Neural crest cell (in vitro differentiated cells): ENCODE measurements at regions not wholly inside any gene's neighbourhood (a gene's known extent, or its start where the extent isn't known, plus 50 kb on each side); places are given as distances from the start of the nearest gene placed in this dataset.
"Not testable (repeated sequence)": the region's sequence is repeated elsewhere in the genome, so short reads cannot be mapped to it uniquely, and the experiment has no call there.

Experiments
- DNase-seq: peaks from one replicate; pipeline ENCODE4 v3.0.0; 2021; ENCODE audit warnings: low read depth, mixed read lengths, low spot score
- H3K27ac Mint-ChIP-seq: one replicate; pipeline ENCODE4 v1.8.0; 2021; ENCODE audit warnings: mild to moderate bottlenecking, mixed read lengths; ENCODE audit not compliant: unreplicated experiment
- H3K27me3 Mint-ChIP-seq: 2 replicates; pipeline ENCODE4 v1.8.0; 2021; ENCODE audit warnings: low read depth, mild to moderate bottlenecking, mixed read lengths
- H3K36me3 Mint-ChIP-seq: 2 replicates; pipeline ENCODE4 v1.8.0; 2021; ENCODE audit warnings: low read depth, mild to moderate bottlenecking, mixed read lengths
- H3K4me1 Mint-ChIP-seq: 2 replicates; pipeline ENCODE4 v1.8.0; 2021; ENCODE audit warnings: mixed read lengths
- H3K4me3 Mint-ChIP-seq: one replicate; pipeline ENCODE4 v1.8.0; 2021; ENCODE audit warnings: mild to moderate bottlenecking, mixed read lengths
- H3K9me3 Mint-ChIP-seq: 2 replicates; pipeline ENCODE4 v1.8.0; 2021; ENCODE audit warnings: mixed read lengths
- CTCF ChIP-seq: fragments of 200-600 bp; sonication (generic); conservative IDR thresholded peaks from 2 replicates; pipeline ENCODE4 v1.5.0; 2021; ENCODE audit warnings: antibody characterized with exemption, mild to moderate bottlenecking

- H3K9me3 Mint-ChIP-seq, result peaks cover 14% of the 10 kb centered on the region
- H3K27me3 Mint-ChIP-seq, result no peaks in the 10 kb centered on the region
Observed at GRCh38 chrX:76550016-76550415, 122.5 kb downstream of the MAGEE1 start.

GRCh38 chrX:76555269-76555668 is 127.8 kb downstream of the MAGEE1 start:
- DNase-seq, result no peak
- TF ChIP-seq CTCF, result no peak
- H3K4me3 Mint-ChIP-seq, result no peak overlapping the region
- H3K9me3 Mint-ChIP-seq, result peaks cover 19% of the 10 kb centered on the region
- H3K4me1 Mint-ChIP-seq, result no peaks in the 10 kb centered on the region
- H3K27me3 Mint-ChIP-seq, result no peaks in the 10 kb centered on the region
- peaks cover 8% of the 10 kb centered on the region for H3K36me3 Mint-ChIP-seq
- no peak overlapping the region for H3K27ac Mint-ChIP-seq

More at GRCh38 chrX:76550016-76550415, 122.5 kb downstream of the MAGEE1 start:
- no peak overlapping the region for H3K4me3 Mint-ChIP-seq
- no peak for DNase-seq
- H3K27ac Mint-ChIP-seq, result no peak overlapping the region
- no peaks in the 10 kb centered on the region for H3K4me1 Mint-ChIP-seq
- H3K36me3 Mint-ChIP-seq, result no peaks in the 10 kb centered on the region
- TF ChIP-seq CTCF, result no peak

- peak; percentile 35 for DNase-seq
- no peak overlapping the region for H3K27ac Mint-ChIP-seq
- peaks cover 19% of the 10 kb centered on the region for H3K9me3 Mint-ChIP-seq
- no peaks in the 10 kb centered on the region for H3K27me3 Mint-ChIP-seq
- H3K4me1 Mint-ChIP-seq, result no peaks in the 10 kb centered on the region
- peaks cover 8% of the 10 kb centered on the region for H3K36me3 Mint-ChIP-seq
- no peak for TF ChIP-seq CTCF
- H3K4me3 Mint-ChIP-seq, result no peak overlapping the region
Observed at GRCh38 chrX:76555816-76556215, 128.3 kb downstream of the MAGEE1 start.

- peaks cover 18% of the 10 kb centered on the region for H3K9me3 Mint-ChIP-seq
- not testable (repeated sequence) for H3K27ac Mint-ChIP-seq, H3K27me3 Mint-ChIP-seq, H3K36me3 Mint-ChIP-seq, H3K4me1 Mint-ChIP-seq, H3K4me3 Mint-ChIP-seq, DNase-seq
Observed at GRCh38 chrX:76564842-76565241, 137.3 kb downstream of the MAGEE1 start.

- Mint-ChIP-seq H3K4me3 (no peak overlapping the region), H3K27ac (no peak overlapping the region), H3K9me3 (peaks cover 15% of the 10 kb centered on the region), H3K4me1 (no peaks in the 10 kb centered on the region), H3K27me3 (no peaks in the 10 kb centered on the region), H3K36me3 (peaks cover 7% of the 10 kb centered on the region)
- no peak for DNase-seq
- no peak for TF ChIP-seq CTCF
Observed at GRCh38 chrX:76605390-76605789, 177.9 kb downstream of the MAGEE1 start.

GRCh38 chrX:76617020-76617419 is 189.5 kb downstream of the MAGEE1 start:
- Mint-ChIP-seq H3K27ac (no peak overlapping the region), H3K36me3 (no peaks in the 10 kb centered on the region), H3K27me3 (no peaks in the 10 kb centered on the region), H3K4me3 (no peak overlapping the region), H3K9me3 (peaks cover 22% of the 10 kb centered on the region), H3K4me1 (no peaks in the 10 kb centered on the region)
- TF ChIP-seq CTCF, result no peak
- DNase-seq, result no peak
